Esophagus squamous epithelium (tissue), 5 donors: ENCODE measurements at regions not wholly inside any gene's neighbourhood (a gene's known extent, or its start where the extent isn't known, plus 50 kb on each side); places are given as distances from the start of the nearest gene placed in this dataset.
"Not testable (repeated sequence)": the region's sequence is repeated elsewhere in the genome, so short reads cannot be mapped to it uniquely, and the experiment has no call there.

ENCODE experiments used
- DNase-seq: peaks from one replicate; lab custom pipeline; 2025; lab: John Stamatoyannopoulos, UW
- H3K27ac ChIP-seq, 4 donors: fragments of 200-600 bp; sonication (generic); one replicate each; pipeline ENCODE4 v1.5.1; 2016 to 2019; ENCODE audit warnings: mild to moderate bottlenecking in 1 of 4
- H3K27me3 ChIP-seq, 4 donors: fragments of 200-600 bp; sonication (generic); 1 replicate in 3 of 4; 2 replicates in 1 of 4; pipeline versions ENCODE4 v1.5.1 to v1.6.0; 2017 to 2021; ENCODE audit warnings: antibody characterized with exemption in 1 of 4
- H3K36me3 ChIP-seq, 3 donors: fragments of 200-600 bp; sonication (generic); one replicate each; pipeline ENCODE4 v1.5.1; 2016 to 2019
- H3K4me1 ChIP-seq, 3 donors: fragments of 200-600 bp; sonication (generic); one replicate each; pipeline ENCODE4 v1.5.1; 2017 to 2019
- H3K4me3 ChIP-seq, 4 donors: fragments of 200-600 bp; sonication (generic); 1 replicate in 3 of 4; 2 replicates in 1 of 4; pipeline ENCODE4 v1.5.1; 2016 to 2019; ENCODE audit warnings: mild to moderate bottlenecking in 2 of 4, moderate library complexity in 1 of 4
- H3K9me3 ChIP-seq, 3 donors: fragments of 200-600 bp; sonication (generic); one replicate each; pipeline ENCODE4 v1.5.1; 2016 to 2019
- CTCF ChIP-seq, 6 experiments: fragments of 450-650 bp in 4 of 6; fragments of 200-600 bp in 2 of 6; sonication (generic) in 2 of 6; IDR thresholded peaks; one replicate each; pipeline ENCODE4 v1.5.1; 2016 to 2019; ENCODE audit warnings: antibody characterized with exemption in 6 of 6, mild to moderate bottlenecking in 4 of 6, moderate library complexity in 4 of 6
- POLR2A ChIP-seq, 4 donors: fragments of 450-650 bp; IDR thresholded peaks; one replicate each; pipeline ENCODE4 v1.6.1; 2017; ENCODE audit warnings: antibody characterized with exemption in 4 of 4, mild to moderate bottlenecking in 4 of 4, moderate library complexity in 3 of 4
- WGBS, 2 donors: methylation state at CpG; one replicate each; pipeline ENCODE4 v1.1.5; 2018; 5-methylcytosine and 5-hydroxymethylcytosine counted together
- intact Hi-C: fragments of 100-400 bp; cut with DNase I; formaldehyde crosslinking; loops from one replicate; pipeline ENCODE4 v1.15.0; 2022
- donor health status: DM: yes; HTN: yes; CAD: no.

GRCh38 chr16:6704306-6704930 lies 628.2 kb upstream of the RBFOX1 start:
- WGBS, 2 donors: 53 to 73% methylated on average over 5 of the region's 7 CpGs
- intact Hi-C loops: no loop called here

GRCh38 chr16:6701096-6701495 lies 631.5 kb upstream of the RBFOX1 start:
- no peaks in the 10 kb centered on the region for H3K9me3 ChIP-seq
- H3K4me1 ChIP-seq: no peaks in the 10 kb centered on the region
- no peaks in the 10 kb centered on the region for H3K27me3 ChIP-seq
- no peak for DNase-seq
- H3K27ac ChIP-seq: no peak overlapping the region
- 33 to 41% methylated on average over 2 to 3 of the region's 3 CpGs for WGBS, 2 donors
- H3K36me3 ChIP-seq: no peaks in the 10 kb centered on the region
- TF ChIP-seq POLR2A (IDR thresholded peaks at IDR 0.05) (no peak), CTCF (IDR thresholded peaks at IDR 0.05) (no peak)
- intact Hi-C loops: no loop called here
- H3K4me3 ChIP-seq: no peak overlapping the region

More at GRCh38 chr16:6704306-6704930, 628.2 kb upstream of the RBFOX1 start:
- no peaks in the 10 kb centered on the region for H3K36me3 ChIP-seq
- H3K27ac ChIP-seq: no peak overlapping the region
- no peak for DNase-seq
- no peaks in the 10 kb centered on the region for H3K9me3 ChIP-seq
- no peaks in the 10 kb centered on the region for H3K4me1 ChIP-seq
- no peak for TF ChIP-seq POLR2A (IDR thresholded peaks at IDR 0.05)
- no peak for TF ChIP-seq CTCF (IDR thresholded peaks at IDR 0.05)
- no peaks in the 10 kb centered on the region for H3K27me3 ChIP-seq
- H3K4me3 ChIP-seq: no peak overlapping the region

- H3K27me3 ChIP-seq: no peaks in the 10 kb centered on the region
- H3K4me1 ChIP-seq: no peaks in the 10 kb centered on the region
- H3K27ac ChIP-seq: no peak overlapping the region
- no peak overlapping the region for H3K4me3 ChIP-seq
- DNase-seq: no peak
- intact Hi-C loops: no loop called here
- H3K9me3 ChIP-seq: no peaks in the 10 kb centered on the region
- WGBS, 2 donors: 61% methylated on average over 7 of the region's 7 CpGs
- no peak for TF ChIP-seq POLR2A (IDR thresholded peaks at IDR 0.05)
- no peak for TF ChIP-seq CTCF (IDR thresholded peaks at IDR 0.05)
- no peaks in the 10 kb centered on the region for H3K36me3 ChIP-seq
Observed at GRCh38 chr16:6698548-6698947, 634.1 kb upstream of the RBFOX1 start.

- no peak overlapping the region for H3K27ac ChIP-seq
- TF ChIP-seq POLR2A (IDR thresholded peaks at IDR 0.05) (no peak), CTCF (IDR thresholded peaks at IDR 0.05) (no peak)
- no peaks in the 10 kb centered on the region for H3K27me3 ChIP-seq
- no peaks in the 10 kb centered on the region for H3K4me1 ChIP-seq
- intact Hi-C loops: no loop called here
- H3K4me3 ChIP-seq: no peak overlapping the region
- 59 to 67% methylated on average over 3 of the region's 3 CpGs for WGBS, 2 donors
- no peaks in the 10 kb centered on the region for H3K9me3 ChIP-seq
- no peak for DNase-seq
- H3K36me3 ChIP-seq: no peaks in the 10 kb centered on the region
Observed at GRCh38 chr16:6695666-6696065, 637.0 kb upstream of the RBFOX1 start.

- WGBS, 2 donors: 67 to 93% methylated on average over 3 to 4 of the region's 6 CpGs
- no peaks in the 10 kb centered on the region for H3K9me3 ChIP-seq
- intact Hi-C loops: no loop called here
Observed at GRCh38 chr16:6694636-6695035, 638.0 kb upstream of the RBFOX1 start.

GRCh38 chr16:6693418-6693817 lies 639.2 kb upstream of the RBFOX1 start:
- 76 to 77% methylated on average over 2 of the region's 2 CpGs for WGBS, 2 donors
- DNase-seq, intact Hi-C loops, H3K4me3 ChIP-seq, H3K27me3 ChIP-seq, H3K4me1 ChIP-seq, H3K9me3 ChIP-seq, H3K27ac ChIP-seq, H3K36me3 ChIP-seq: not testable (repeated sequence)

More at GRCh38 chr16:6694636-6695035, 638.0 kb upstream of the RBFOX1 start:
- no peak overlapping the region for H3K27ac ChIP-seq
- no peak overlapping the region for H3K4me3 ChIP-seq
- H3K27me3 ChIP-seq: no peaks in the 10 kb centered on the region
- no peak for TF ChIP-seq POLR2A (IDR thresholded peaks at IDR 0.05)
- no peak for TF ChIP-seq CTCF (IDR thresholded peaks at IDR 0.05)
- H3K4me1 ChIP-seq: no peaks in the 10 kb centered on the region
- no peaks in the 10 kb centered on the region for H3K36me3 ChIP-seq
- no peak for DNase-seq
